K562 (cell line): ENCODE measurements at regions not wholly inside any gene's neighbourhood (a gene's known extent, or its start where the extent isn't known, plus 50 kb on each side); places are given as distances from the start of the nearest gene placed in this dataset.
A peak's percentile ranks its signal among the peaks of the same experiment; 100 is the strongest.

Experiments
- C11orf30 ChIP-seq: fragments of 450-650 bp; IDR thresholded peaks from 2 replicates; pipeline ENCODE4 v1.6.1; 2016; ENCODE audit warnings: low read depth, mild to moderate bottlenecking
- CREM ChIP-seq: IDR thresholded peaks from 2 replicates; pipeline ENCODE4 v1.6.1; 2014; ENCODE audit warnings: antibody characterized with exemption, low read depth
- CTCF ChIP-seq, 3 experiments: IDR thresholded peaks in 2 of 3; conservative IDR thresholded peaks in 1 of 3; 2 replicates each; pipeline ENCODE4 v1.5.1; 2011 to 2012; ENCODE audit warnings: low read length in 3 of 3, mild to moderate bottlenecking in 3 of 3, control low read depth in 2 of 3, improper control_type of control experiment in 1 of 3, inconsistent platforms in 1 of 3, low read depth in 1 of 3, mixed read lengths in 1 of 3, moderate library complexity in 1 of 3; ENCODE audit not compliant: insufficient read depth in 2 of 3
- HNRNPK ChIP-seq: fragments of 200-400 bp; formaldehyde crosslinking; IDR thresholded peaks from one replicate; pipeline ENCODE4 v1.6.1; 2018; ENCODE audit warnings: mild to moderate bottlenecking, low read depth, low read length; ENCODE audit not compliant: poor library complexity, severe bottlenecking
- JUND ChIP-seq, 2 experiments: IDR thresholded peaks; 2 replicates in 1 of 2; 3 replicates in 1 of 2; pipeline ENCODE4 v1.6.1; 2011; ENCODE audit warnings: borderline replicate concordance in 2 of 2, low read depth in 2 of 2, low read length in 2 of 2, improper control_type of control experiment in 1 of 2, missing biosample characterization in 1 of 2, missing genetic modification characterization in 1 of 2, missing genetic modification reagents in 1 of 2
- MAFF ChIP-seq: IDR thresholded peaks from 2 replicates; pipeline ENCODE4 v1.6.1; 2012; ENCODE audit warnings: low read length, improper control_type of control experiment
- MAFG ChIP-seq: fragments of 450-650 bp; conservative IDR thresholded peaks from 2 replicates; pipeline ENCODE4 v1.6.1; 2016; ENCODE audit warnings: missing genetic modification characterization, missing compliant biosample characterization
- MITF ChIP-seq: IDR thresholded peaks from 2 replicates; pipeline ENCODE4 v1.6.1; 2014; ENCODE audit warnings: antibody characterized with exemption
- MXD1 ChIP-seq: fragments of 250-450 bp; sonication (Bioruptor Pico); IDR thresholded peaks from 2 replicates; pipeline ENCODE4 v1.8.0; 2021; ENCODE audit warnings: borderline replicate concordance, mild to moderate bottlenecking, moderate library complexity; ENCODE audit not compliant: poor library complexity, severe bottlenecking
- NFE2 ChIP-seq: IDR thresholded peaks from 2 replicates; pipeline ENCODE4 v1.6.1; 2014; ENCODE audit warnings: antibody characterized with exemption, low read depth
- SMC3 ChIP-seq: conservative IDR thresholded peaks from 2 replicates; pipeline ENCODE4 v1.6.1; 2011; ENCODE audit warnings: low read depth, low read length, improper control_type of control experiment; ENCODE audit not compliant: insufficient read depth
- ZNF316 ChIP-seq: fragments of 450-650 bp; IDR thresholded peaks from 2 replicates; pipeline ENCODE4 v1.6.1; 2016

DNA sequence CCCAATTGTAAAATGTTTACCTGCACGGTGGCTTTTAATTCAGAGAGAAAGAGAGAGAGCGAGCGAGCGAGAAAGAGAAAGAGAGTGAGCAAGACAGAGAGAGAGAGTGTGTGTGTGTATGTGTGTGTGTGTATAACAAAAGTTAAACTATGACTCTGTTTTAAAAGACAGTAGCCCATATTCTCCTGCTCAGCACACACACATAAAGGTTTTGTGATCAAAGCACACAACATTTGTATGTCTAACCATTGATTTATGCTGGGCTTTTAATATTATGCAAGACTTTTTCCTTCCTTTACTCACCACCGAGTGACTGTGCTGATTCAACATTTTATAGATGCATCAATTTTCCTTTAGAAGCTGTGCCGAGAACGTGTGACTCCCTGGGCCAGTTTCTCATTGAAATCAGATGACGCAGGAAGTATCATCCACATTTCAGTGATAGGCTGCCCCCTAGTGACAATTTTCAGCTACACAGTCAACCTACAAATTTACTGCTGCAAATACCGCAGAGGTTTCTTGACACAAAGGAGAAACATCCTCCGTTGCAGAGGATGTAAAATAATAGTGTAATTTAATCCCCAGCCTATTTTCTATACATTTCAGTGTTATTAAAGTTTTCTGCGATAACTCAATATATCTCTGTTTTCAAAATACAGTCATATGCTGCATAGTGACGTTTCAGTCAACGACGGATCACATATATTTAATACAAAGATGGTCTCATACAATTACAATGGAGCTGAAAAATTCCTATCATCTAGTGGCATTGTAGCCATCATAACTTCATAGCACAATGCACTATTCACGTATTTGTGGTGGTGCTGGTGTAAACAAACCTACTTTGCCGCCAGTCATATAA lies 165.9 kb upstream of the TANK start (continued):
- TF ChIP-seq MAFG (tag) = peak; percentile 60; the same call in 1 of the 2 replicates
- TF ChIP-seq C11orf30 = peak; percentile 56; the same call in 1 of the 2 replicates
- TF ChIP-seq HNRNPK = no peak
- peak; percentile 83 for TF ChIP-seq ZNF316
- TF ChIP-seq CREM = peak; percentile 63
- TF ChIP-seq JUND (IDR thresholded peaks at IDR 0.05; ENCODE audit: borderline replicate concordance, low read depth, low read length) = 0 out of 2 replicates have a peak, but pooled peaks have one; percentile 17
- TF ChIP-seq JUND (tag; IDR thresholded peaks at IDR 0.05; ENCODE audit: borderline replicate concordance, low read depth, low read length) = no peak
- TF ChIP-seq MAFF = peak; percentile 27; the same call in 1 of the 2 replicates
- TF ChIP-seq NFE2 = peak; percentile 43; the same call in 1 of the 2 replicates
- no peak for TF ChIP-seq MXD1
- TF ChIP-seq SMC3 = peak; percentile 62; the same call in 1 of the 2 replicates
- TF ChIP-seq MITF = no peak
- TF ChIP-seq CTCF (IDR thresholded peaks at IDR 0.05 in 2 of 3, conservative IDR thresholded peaks at IDR 0.05 in 1 of 3; ENCODE audit: insufficient read depth in 2 of 3, low read depth in 1 of 3, low read length in 3 of 3) = peak; percentile 69 to 91 (median 80); a peak in 5 of 6 replicates
